SK-N-SH (cell line): ENCODE measurements at regions not wholly inside any gene's neighbourhood (a gene's known extent, or its start where the extent isn't known, plus 50 kb on each side); places are given as distances from the start of the nearest gene placed in this dataset.

Experiments
- CTCF ChIP-seq: fragments of 200-600 bp; sonication (generic); IDR thresholded peaks from 2 replicates; pipeline ENCODE4 v1.6.1; 2017; ENCODE audit warnings: antibody characterized with exemption, mild to moderate bottlenecking, moderate library complexity
- EP300 ChIP-seq, 2 experiments: IDR thresholded peaks; 2 replicates each; pipeline versions ENCODE4 v1.4.0 to v1.6.1; 2012; ENCODE audit warnings: borderline replicate concordance in 1 of 2, low read depth in 1 of 2, low read length in 1 of 2
- EZH2phosphoT487 ChIP-seq: fragments of 200-600 bp; sonication (generic); IDR thresholded peaks from 2 replicates; pipeline ENCODE4 v1.6.1; 2017; ENCODE audit warnings: low read depth, mixed run types, mild to moderate bottlenecking, antibody characterized with exemption, moderate library complexity, borderline replicate concordance
- JUND ChIP-seq: IDR thresholded peaks from 2 replicates; pipeline ENCODE4 v1.4.0; 2012
- MAX ChIP-seq: IDR thresholded peaks from 2 replicates; pipeline ENCODE4 v1.4.0; 2012; ENCODE audit warnings: low read depth
- NFIC ChIP-seq: IDR thresholded peaks from 2 replicates; pipeline ENCODE4 v1.4.0; 2012; ENCODE audit warnings: borderline replicate concordance
- NRF1 ChIP-seq: IDR thresholded peaks from 2 replicates; pipeline ENCODE4 v1.6.1; 2012; ENCODE audit warnings: low read depth, mild to moderate bottlenecking, low read length
- POLR2AphosphoS5 ChIP-seq: IDR thresholded peaks from 2 replicates; pipeline ENCODE4 v1.6.1; 2012; ENCODE audit warnings: low read depth, low read length
- RAD21 ChIP-seq: IDR thresholded peaks from 2 replicates; pipeline ENCODE4 v1.6.1; 2012; ENCODE audit warnings: mild to moderate bottlenecking, low read length
- RCOR1 ChIP-seq: fragments of 150-350 bp; IDR thresholded peaks from 2 replicates; pipeline ENCODE4 v1.6.1; 2017; ENCODE audit warnings: antibody characterized with exemption, low read length
- RXRA ChIP-seq: IDR thresholded peaks from 2 replicates; pipeline ENCODE4 v1.4.0; 2012; ENCODE audit warnings: low read depth, mild to moderate bottlenecking, borderline replicate concordance
- SIN3A ChIP-seq: IDR thresholded peaks from 2 replicates; pipeline ENCODE4 v1.6.1; 2012; ENCODE audit warnings: low read depth, mild to moderate bottlenecking, low read length, moderate library complexity, borderline replicate concordance
- TEAD4 ChIP-seq: IDR thresholded peaks from 2 replicates; pipeline ENCODE4 v1.4.0; 2012; ENCODE audit warnings: mild to moderate bottlenecking, borderline replicate concordance; ENCODE audit not compliant: insufficient read depth
- TF ChIP-seq, protein P1 (sequence below): IDR thresholded peaks from 2 replicates; pipeline ENCODE4 v1.4.0; 2012; ENCODE audit warnings: low read depth, borderline replicate concordance

DNA sequence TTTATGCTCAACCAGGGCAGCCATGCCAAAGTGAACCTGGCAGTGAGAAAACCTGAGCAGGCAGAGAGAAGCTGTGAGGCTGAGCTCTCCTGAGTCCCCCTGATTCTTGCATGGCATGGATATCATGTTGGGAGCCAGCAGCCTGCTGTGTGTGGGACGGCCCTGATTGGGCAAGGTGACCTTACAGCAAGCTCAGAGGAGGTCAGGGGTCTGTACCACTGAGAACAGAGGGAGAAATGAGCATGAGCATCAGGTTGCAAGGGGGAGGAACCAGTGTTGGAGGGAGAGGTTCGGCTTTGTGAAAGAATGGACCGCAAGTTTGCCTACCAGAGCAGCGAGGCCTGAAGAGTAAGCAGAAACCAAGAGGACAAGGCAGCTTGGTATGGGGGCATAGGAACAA, 59.1 kb upstream of the PTGR2 start:
- TF ChIP-seq EZH2phosphoT487 (no peak), EP300 (IDR thresholded peaks at IDR 0.05; ENCODE audit: borderline replicate concordance in 1 of 2, low read depth in 1 of 2, low read length in 1 of 2) (no peak), CTCF (no peak), SIN3A (no peak), RCOR1 (no peak), NRF1 (no peak), RXRA (no peak), TEAD4 (no peak), RAD21 (no peak), MAX (no peak), POLR2AphosphoS5 (no peak), JUND (no peak), NFIC (no peak)
- TF ChIP-seq, protein P1, sequence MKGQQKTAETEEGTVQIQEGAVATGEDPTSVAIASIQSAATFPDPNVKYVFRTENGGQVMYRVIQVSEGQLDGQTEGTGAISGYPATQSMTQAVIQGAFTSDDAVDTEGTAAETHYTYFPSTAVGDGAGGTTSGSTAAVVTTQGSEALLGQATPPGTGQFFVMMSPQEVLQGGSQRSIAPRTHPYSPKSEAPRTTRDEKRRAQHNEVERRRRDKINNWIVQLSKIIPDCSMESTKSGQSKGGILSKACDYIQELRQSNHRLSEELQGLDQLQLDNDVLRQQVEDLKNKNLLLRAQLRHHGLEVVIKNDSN = no peak
